IPS-15b (cell line): ENCODE measurements at regions not wholly inside any gene's neighbourhood (a gene's known extent, or its start where the extent isn't known, plus 50 kb on each side); places are given as distances from the start of the nearest gene placed in this dataset.
"Not testable (repeated sequence)": the region's sequence is repeated elsewhere in the genome, so short reads cannot be mapped to it uniquely, and the experiment has no call there.

ENCODE experiments used
- H3K27me3 ChIP-seq: one replicate; pipeline ENCODE4 v1.6.1; 2013; ENCODE audit warnings: low read length; ENCODE audit not compliant: control insufficient read depth, insufficient read depth
- H3K36me3 ChIP-seq: one replicate; pipeline ENCODE4 v1.6.1; 2013; ENCODE audit warnings: low read length; ENCODE audit not compliant: control insufficient read depth, insufficient read depth
- H3K4me1 ChIP-seq: one replicate; pipeline ENCODE4 v1.6.1; 2013; ENCODE audit warnings: mild to moderate bottlenecking, low read length; ENCODE audit not compliant: control insufficient read depth, insufficient read depth
- H3K4me3 ChIP-seq: one replicate; pipeline ENCODE4 v1.5.1; 2013; ENCODE audit warnings: low read depth, low read length
- H3K9ac ChIP-seq: one replicate; pipeline ENCODE4 v1.6.1; 2013; ENCODE audit warnings: low read depth, mild to moderate bottlenecking, low read length
- H3K9me3 ChIP-seq: one replicate; pipeline ENCODE4 v1.6.1; 2013; ENCODE audit warnings: mild to moderate bottlenecking, low read length; ENCODE audit not compliant: control insufficient read depth, insufficient read depth

- Histone ChIP-seq H3K36me3 (no peaks in the 10 kb centered on the region), H3K9me3 (no peaks in the 10 kb centered on the region), H3K9ac (no peak overlapping the region), H3K27me3 (no peaks in the 10 kb centered on the region), H3K4me3 (no peak overlapping the region), H3K4me1 (no peaks in the 10 kb centered on the region)
Measured at GRCh38 chr6:78693835-78694234, 173.5 kb upstream of the IRAK1BP1 start.

GRCh38 chr6:78694628-78695027 lies 172.7 kb upstream of the IRAK1BP1 start:
- not testable (repeated sequence) for H3K9ac ChIP-seq, H3K9me3 ChIP-seq, H3K4me3 ChIP-seq, H3K27me3 ChIP-seq, H3K4me1 ChIP-seq, H3K36me3 ChIP-seq

- no peaks in the 10 kb centered on the region for H3K36me3 ChIP-seq
- H3K4me1 ChIP-seq = no peaks in the 10 kb centered on the region
- no peak overlapping the region for H3K4me3 ChIP-seq
- H3K27me3 ChIP-seq = no peaks in the 10 kb centered on the region
- no peaks in the 10 kb centered on the region for H3K9me3 ChIP-seq
- no peak overlapping the region for H3K9ac ChIP-seq
Measured at GRCh38 chr6:78700991-78701390, 166.4 kb upstream of the IRAK1BP1 start.

GRCh38 chr6:78701407-78701806 lies 165.9 kb upstream of the IRAK1BP1 start:
- Histone ChIP-seq H3K27me3 (no peaks in the 10 kb centered on the region), H3K36me3 (no peaks in the 10 kb centered on the region), H3K9me3 (no peaks in the 10 kb centered on the region), H3K4me1 (no peaks in the 10 kb centered on the region), H3K9ac (no peak overlapping the region), H3K4me3 (no peak overlapping the region)

- Histone ChIP-seq H3K4me3 (no peak overlapping the region), H3K9ac (no peak overlapping the region), H3K9me3 (no peaks in the 10 kb centered on the region), H3K27me3 (no peaks in the 10 kb centered on the region), H3K36me3 (no peaks in the 10 kb centered on the region), H3K4me1 (no peaks in the 10 kb centered on the region)
Measured at GRCh38 chr6:78709021-78709420, 158.3 kb upstream of the IRAK1BP1 start.

GRCh38 chr6:78713564-78713963 lies 153.8 kb upstream of the IRAK1BP1 start:
- H3K36me3 ChIP-seq = no peaks in the 10 kb centered on the region
- no peak overlapping the region for H3K4me3 ChIP-seq
- H3K4me1 ChIP-seq = no peaks in the 10 kb centered on the region
- H3K9me3 ChIP-seq = no peaks in the 10 kb centered on the region
- no peaks in the 10 kb centered on the region for H3K27me3 ChIP-seq
- no peak overlapping the region for H3K9ac ChIP-seq

- Histone ChIP-seq H3K27me3 (no peaks in the 10 kb centered on the region), H3K9me3 (no peaks in the 10 kb centered on the region), H3K4me1 (no peaks in the 10 kb centered on the region)
Measured at GRCh38 chr6:78744144-78744543, 123.2 kb upstream of the IRAK1BP1 start.

GRCh38 chr6:78746457-78746856 lies 120.9 kb upstream of the IRAK1BP1 start:
- H3K9ac ChIP-seq = no peak overlapping the region
- H3K9me3 ChIP-seq = no peaks in the 10 kb centered on the region
- no peaks in the 10 kb centered on the region for H3K4me1 ChIP-seq
- no peaks in the 10 kb centered on the region for H3K27me3 ChIP-seq
- no peak overlapping the region for H3K4me3 ChIP-seq
- no peaks in the 10 kb centered on the region for H3K36me3 ChIP-seq

More at GRCh38 chr6:78744144-78744543, 123.2 kb upstream of the IRAK1BP1 start:
- Histone ChIP-seq H3K9ac (no peak overlapping the region), H3K4me3 (no peak overlapping the region), H3K36me3 (no peaks in the 10 kb centered on the region)

GRCh38 chr6:78749326-78749725 lies 118.0 kb upstream of the IRAK1BP1 start:
- Histone ChIP-seq H3K27me3 (no peaks in the 10 kb centered on the region), H3K4me1 (no peaks in the 10 kb centered on the region), H3K36me3 (no peaks in the 10 kb centered on the region), H3K9me3 (no peaks in the 10 kb centered on the region), H3K9ac (no peak overlapping the region), H3K4me3 (no peak overlapping the region)

GRCh38 chr6:78758297-78758798 lies 109.0 kb upstream of the IRAK1BP1 start:
- not testable (repeated sequence) for H3K4me3 ChIP-seq, H3K27me3 ChIP-seq, H3K4me1 ChIP-seq, H3K9ac ChIP-seq, H3K36me3 ChIP-seq, H3K9me3 ChIP-seq

GRCh38 chr6:78768271-78768670 lies 99.1 kb upstream of the IRAK1BP1 start:
- H3K4me3 ChIP-seq = no peak overlapping the region
- no peak overlapping the region for H3K9ac ChIP-seq
- H3K36me3 ChIP-seq = no peaks in the 10 kb centered on the region
- no peaks in the 10 kb centered on the region for H3K9me3 ChIP-seq
- no peaks in the 10 kb centered on the region for H3K27me3 ChIP-seq
- H3K4me1 ChIP-seq = no peaks in the 10 kb centered on the region

GRCh38 chr6:78770765-78771164 lies 96.6 kb upstream of the IRAK1BP1 start:
- H3K27me3 ChIP-seq = no peaks in the 10 kb centered on the region
- no peak overlapping the region for H3K9ac ChIP-seq
- no peak overlapping the region for H3K4me3 ChIP-seq
- no peaks in the 10 kb centered on the region for H3K9me3 ChIP-seq
- H3K36me3 ChIP-seq = no peaks in the 10 kb centered on the region
- H3K4me1 ChIP-seq = no peaks in the 10 kb centered on the region

- Histone ChIP-seq H3K9me3 (no peaks in the 10 kb centered on the region), H3K4me1 (no peaks in the 10 kb centered on the region), H3K4me3 (no peak overlapping the region), H3K27me3 (no peaks in the 10 kb centered on the region), H3K36me3 (no peaks in the 10 kb centered on the region), H3K9ac (no peak overlapping the region)
Measured at GRCh38 chr6:78771586-78771985, 95.8 kb upstream of the IRAK1BP1 start.
